ENCODE measurements at regions not wholly inside any gene's neighbourhood (a gene's known extent, or its start where the extent isn't known, plus 50 kb on each side); places are given as distances from the start of the nearest gene placed in this dataset.

DNA sequence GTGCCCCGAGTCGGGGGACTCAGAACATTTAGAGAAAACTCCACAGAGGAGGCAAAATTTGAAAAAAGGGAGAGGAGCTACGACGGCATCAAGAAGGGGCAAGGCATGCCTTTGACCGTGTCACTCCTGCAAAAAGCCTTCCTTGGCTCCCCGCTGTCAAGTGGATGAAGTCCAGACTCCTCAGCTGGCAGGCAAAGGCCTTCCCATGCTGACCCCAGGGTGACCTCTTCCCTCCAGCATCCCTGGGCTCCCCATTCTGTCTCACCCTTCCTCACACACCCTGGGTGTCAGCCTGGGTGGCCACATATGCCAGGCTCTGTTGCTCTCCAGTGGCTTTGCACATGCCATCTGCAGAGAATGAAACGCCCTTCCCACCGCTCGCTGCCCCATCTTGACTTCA is 88.4 kb upstream of the ZMIZ1 start:
- no peak for DNase-seq

DNA sequence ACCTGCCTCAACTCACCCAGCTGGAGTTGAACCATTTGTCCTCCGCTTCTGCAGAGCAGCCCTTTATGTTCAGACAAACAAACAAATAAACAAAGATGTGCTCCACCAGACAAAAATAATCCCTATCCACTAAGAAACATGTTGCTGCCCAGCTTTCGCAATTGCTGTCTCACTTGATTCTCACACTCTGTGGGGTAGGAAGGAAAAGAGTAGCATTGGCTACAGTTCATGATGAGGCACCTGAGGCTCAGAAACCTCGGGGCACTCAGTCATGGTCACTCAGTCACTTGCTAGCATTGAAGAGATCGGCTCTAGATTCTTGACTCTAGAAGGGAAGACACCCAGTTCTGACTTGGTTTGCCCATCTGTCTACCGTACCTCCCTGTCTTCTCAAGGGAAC is 88.0 kb upstream of the ZMIZ1 start:
- DNase-seq: no peak

DNA sequence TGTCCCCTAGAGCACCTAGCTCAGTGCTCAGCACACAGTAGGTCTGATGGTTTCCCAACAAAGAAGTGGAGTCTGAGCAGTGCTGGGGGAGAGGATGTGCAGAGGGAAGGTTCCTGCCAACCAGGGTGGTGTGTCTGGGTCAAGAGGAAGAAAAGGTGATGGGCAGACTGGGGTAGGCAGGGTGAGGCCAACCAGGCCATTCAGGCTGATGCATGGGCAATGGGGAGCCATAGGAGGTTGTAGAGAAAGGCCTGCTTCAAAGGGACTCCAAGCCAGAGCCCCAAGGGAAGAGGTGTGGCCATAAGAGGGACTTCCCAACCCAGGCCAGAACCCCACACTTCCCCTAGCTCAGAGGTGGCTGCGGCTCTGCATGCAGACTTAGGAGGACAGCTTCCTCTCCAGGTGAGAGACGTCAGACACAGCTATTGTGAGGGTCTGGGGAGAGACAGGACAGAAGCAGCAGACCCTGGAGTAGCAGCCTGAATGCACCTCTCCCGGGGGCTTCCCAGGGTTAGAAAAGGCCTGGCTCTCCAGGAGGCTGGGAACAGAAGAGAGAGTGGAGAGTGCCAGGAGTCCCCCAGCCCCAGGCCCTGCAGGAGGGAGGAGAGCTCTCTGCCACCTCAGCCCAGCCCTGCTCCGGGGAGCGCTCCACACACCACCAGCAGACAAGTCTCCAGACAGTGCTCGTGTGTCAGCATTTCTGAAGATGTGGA is 87.4 kb upstream of the ZMIZ1 start:
- peak; percentile 21 to 33 for DNase-seq

DNA sequence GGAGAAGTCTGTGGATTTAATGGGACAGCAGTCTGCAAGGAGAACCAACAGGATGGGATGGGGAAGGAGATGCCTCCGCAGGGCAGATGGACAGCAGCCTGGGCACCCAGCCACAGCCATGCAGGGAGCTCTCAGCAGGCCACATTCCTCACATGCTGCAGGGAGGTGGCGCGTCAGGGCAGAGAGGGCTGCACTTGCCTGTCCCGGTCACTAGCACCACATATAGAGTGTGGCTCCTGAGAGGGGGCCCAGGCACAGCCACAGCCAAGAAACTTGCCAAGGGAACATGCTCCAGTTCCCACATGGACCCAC is 86.8 kb upstream of the ZMIZ1 start:
- no peak for DNase-seq

DNA sequence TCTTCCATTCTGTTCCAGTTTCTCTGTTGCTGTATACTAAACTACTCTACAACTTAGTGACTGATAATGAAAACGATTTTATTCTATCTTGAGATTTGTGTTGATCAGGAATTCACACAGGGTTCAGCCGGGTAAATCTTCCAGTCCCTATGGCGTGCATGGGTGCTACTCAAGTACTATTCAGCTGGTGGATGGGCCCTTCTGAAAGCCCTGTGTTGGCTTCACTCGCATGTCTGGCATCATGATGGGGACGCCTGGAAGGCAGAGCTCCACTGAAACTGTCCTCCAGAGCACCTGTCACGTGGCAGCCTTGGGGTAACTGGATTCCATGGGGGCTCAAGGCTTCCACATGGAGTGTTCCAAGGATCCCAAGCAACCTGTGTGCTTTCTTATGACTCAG is 86.0 kb upstream of the ZMIZ1 start:
- DNase-seq: no peak

DNA sequence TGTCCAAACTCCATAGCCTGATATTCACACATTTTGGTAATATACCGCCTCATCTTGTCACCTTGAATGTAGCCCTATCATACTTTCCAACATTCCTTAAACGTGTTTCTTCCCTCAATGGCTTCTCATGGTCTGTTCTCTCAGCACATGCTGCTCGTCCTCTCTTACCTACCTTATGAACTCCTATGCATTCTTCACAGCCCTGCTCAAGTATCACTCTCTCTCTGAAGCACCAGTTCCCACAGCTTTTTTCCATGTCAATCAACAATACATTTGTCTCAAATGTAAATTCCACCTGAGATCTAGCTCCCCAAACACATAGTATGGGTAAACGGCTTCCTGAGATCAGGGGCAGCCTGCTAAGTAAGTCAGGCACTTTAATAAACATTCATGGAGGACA is 85.2 kb upstream of the ZMIZ1 start:
- no peak for DNase-seq

DNA sequence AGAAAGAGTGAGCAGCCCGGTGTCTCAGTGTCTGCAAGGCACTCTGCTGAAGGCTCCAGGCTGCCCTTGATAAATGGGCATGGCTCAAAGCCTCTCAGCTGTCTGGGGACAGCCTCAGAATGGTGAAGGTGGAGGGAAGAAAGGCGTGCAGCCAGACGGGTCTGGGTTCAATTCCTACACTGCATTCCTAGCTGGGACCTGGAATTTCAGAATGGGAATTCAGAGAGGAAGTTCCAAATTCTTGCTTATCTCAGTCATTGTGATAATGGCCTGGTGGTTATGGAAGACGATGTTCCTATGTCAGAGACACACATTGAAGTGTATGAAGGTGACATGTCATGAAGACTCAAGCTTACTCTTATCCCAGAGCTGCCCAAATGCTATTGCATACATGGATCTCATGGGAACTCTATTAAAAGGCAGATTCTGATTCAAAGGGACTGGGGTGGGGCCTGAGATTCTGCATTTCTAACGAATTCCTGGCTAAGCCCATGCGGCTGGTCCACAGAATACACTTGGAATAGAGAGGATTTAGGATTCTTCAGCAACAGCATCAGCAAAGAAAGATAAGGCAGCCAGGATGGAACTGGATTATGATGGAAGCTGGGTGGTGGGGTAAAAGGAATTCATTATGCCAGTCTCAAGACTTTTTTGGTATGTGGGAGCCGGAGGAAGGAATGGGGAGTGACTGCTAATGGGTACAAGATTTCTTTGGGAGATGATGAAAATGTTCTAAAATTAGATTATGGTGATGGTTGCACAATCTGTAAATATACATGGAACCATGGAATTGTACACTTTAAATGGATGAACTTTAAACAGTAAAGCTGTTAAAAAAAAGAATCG is 82.6 kb upstream of the ZMIZ1 start:
- no peak for DNase-seq

DNA sequence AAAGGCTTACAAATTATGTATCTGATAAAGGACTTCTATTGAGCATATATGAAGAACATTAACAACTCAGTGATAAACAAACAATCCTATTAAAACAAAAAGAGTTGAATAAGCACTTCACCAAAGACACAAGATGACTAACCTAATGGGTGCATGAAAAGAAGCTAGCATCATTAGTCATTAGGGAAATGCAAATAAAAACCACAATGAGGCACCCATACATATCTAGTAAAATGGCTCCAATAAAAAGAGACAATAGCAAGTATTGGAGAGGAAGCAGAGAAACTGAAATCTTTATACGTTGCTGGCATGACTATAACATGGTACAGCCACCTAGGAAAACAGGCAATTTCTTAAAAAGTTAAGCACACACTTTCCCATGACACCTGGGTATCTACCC is 77.6 kb upstream of the ZMIZ1 start:
- no peak for DNase-seq

DNA sequence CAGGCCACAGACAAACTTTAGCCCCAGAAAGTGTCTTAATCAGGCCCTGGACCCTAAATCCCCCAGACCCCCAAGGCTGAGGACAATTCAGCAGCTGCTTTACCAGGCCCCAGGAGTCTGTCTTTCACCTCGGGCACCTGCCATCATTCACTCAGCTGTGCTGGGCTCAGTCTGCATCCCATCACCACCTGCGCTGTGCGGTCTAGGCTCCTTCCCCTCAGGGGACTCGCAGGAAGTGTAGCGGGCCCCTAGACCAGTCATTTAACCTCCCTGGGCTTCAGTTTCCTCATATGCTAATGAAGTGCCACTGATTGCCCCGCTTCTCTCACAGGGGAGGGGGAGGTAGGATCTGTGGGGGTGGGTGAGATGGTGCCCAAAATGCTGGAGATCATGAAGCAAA is 76.4 kb upstream of the ZMIZ1 start:
- peak; percentile 16 to 33 for DNase-seq

DNA sequence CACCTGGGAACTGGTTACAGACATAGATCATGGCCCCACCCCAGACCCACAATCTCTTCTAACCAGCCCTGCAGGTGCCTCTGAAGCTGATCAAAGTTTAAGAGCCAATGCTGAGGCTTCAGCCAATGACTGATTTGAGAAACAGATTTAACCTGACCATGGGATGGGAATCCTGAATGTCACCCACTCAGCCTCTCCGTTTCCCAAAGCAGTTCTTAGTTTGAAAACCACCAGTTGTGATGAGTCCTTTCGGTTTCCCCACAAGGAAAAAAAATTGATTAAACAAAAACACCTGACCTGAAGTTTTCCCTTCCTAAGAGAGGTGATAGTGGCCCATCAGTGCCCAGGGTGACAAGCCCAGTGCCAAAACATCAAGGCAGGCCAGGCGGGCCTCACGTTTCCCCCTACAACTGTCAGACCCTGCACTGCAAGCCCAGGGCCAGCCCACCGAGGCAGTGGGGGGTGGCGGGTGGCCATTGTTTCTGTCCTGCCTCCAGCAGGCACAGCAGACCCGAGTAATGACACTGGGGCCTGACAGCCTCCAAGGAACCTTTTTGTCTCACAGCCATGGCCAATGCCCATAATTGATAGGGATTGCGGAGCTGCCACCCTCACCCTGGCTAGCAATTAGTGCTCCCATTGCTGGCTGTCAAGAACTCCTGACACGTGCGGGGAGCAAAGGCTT is 75.4 kb upstream of the ZMIZ1 start:
- DNase-seq: no peak

DNA sequence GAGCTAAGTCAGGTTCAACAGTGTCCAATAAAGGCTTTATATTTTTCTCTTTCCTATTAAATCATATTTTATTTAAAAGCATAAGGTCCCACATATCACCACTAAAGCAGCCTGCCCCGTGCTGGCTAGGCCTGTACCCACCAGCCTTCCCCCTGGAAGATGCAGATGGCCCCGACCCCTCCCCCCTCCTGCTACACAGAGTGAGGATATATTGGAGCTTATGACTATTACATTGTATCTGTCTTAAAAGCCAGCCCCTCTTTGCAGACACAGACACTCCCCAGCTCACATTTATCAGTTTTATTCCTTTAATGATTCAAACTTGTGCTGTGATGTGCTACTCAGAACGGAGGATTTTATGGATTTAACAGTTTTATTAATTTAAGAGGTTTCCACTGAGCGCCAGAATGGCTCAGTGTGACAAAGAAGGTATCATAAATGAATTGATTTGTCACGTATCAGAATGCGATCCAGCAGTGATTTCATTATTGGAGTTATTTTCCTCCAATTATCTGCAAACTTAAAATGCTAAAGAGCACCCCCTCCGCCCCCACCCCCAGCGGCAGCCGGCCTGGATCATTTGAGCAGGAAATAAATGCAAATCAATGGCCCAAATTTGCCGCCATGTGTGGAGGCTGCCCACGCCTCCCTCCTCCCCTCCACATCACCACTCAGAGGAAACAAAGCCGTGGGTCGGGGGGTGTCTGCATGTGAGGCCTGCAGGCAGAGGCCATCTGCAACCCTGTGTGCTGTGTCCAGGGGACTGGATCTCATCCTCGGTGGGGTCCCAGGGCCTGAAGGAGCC is 72.6 kb upstream of the ZMIZ1 start:
- DNase-seq: no peak

DNA sequence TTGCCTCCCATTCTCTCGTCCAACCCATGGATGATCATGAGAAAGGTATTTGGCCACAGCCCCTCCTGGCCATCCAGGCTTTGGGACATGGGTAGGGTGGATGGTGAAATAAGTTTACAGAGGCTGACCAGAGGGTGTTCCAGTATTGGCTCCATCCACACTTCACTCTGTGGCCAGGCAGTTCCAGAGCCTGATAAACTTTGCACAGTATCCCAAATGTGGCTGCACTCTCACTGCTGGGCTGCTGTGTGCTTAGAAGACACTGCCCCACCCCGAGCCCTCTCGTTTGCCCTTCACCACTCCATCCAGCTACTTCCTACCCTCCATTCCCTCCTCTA is 72.0 kb upstream of the ZMIZ1 start:
- DNase-seq: no peak

DNA sequence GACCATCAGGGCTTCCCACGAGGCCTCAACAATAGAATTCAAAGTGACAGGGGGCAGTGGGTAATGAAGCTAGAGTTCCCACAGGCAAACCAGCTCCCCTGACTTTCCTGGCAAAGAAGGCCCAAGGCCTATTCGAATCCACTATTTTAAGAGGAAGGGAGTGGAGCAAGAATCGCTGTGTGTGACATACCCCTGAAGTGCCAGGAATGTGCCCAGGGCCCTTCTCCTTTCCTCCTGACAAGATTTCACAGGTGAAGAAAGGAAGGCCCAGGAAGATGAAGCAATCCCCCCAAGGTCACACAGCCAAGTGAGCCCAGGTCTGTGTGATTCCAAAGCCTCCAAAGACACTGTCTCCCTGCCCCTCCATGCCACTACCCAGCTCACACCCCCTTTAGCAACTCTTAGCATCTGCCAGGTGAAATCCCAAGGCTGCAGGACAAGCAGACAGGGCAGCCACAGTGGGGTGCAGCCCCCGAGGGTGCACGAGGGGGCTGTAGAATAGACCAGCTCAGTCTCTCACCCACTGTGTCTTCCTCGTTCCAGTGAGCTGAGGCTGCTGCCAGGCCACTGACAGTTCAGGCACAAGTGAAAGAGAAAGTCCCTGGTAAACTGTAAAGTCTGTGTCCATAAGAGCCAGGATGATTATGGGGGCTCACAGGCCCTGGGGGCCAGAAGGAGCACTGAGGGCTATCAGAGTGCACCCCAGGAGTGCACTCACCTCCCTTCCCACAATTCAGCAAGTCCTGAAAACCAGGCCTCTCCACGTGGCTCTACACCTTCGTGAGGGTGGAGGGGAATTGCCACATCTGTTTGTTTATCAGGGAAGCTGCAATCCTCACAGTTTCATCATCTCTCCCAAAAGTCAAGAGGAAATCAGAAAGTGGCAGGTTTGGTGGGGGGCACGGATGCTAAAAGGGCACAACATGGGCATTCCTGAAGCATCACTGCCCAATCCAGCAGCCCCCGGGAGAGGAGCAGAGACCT is 70.8 kb upstream of the ZMIZ1 start:
- no peak for DNase-seq

DNA sequence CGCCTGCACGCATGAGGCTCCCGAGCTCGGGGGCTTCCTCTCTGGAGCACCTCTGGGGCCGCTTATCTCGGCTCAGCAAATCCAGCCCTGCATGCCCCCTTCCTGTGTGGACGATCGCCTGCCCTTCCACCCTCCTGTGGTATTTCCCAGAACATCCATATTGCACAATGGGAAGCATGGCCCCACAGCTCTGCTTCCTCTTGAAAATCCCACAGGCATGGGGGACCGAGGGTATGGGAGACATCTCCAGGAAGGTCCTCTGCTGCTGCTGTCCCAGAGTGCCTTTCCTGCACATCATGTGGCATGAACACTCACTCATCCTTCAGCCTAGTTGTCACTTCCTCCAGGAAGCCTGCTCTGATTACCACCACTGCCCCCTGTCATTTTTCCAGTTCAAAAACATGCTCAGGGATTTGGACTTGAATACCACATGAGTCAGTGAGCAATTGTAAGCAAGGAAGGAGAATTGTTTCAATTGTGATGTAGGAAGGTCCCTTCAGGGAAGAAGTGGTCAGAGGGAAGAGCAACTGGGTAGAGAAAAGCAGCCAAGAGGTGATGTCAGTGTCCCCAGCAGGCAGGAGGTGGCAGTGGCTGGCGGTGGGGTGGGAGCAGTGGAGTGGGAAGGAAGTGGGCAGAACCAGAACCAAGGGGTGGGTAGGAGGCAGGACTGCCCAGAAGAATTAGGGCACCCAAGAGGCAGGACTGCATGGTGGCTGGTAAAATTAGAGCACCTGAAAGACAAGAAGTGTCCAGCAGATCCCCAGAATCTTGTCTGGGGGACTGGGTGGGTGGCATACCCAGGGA is 67.5 kb upstream of the ZMIZ1 start:
- no peak for DNase-seq

DNA sequence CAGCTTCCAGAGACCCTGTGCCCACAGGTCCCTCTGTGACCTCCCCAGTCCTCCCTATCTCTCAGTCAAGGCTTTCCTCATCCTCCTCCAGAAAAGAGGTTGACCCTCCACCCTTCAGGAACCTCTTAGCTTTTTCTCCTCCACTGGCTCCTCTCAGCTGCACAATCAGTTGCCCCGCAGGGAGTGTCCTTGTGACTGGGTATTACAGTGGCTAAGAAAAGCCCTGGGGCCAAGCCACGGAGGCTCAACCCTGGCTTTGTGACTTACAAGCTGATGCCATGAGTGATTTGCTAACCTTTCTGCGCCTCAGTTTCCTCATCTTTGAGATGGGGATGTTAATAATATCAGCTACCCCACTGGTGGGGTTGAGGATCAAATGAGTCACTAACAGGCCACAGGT is 66.4 kb upstream of the ZMIZ1 start:
- DNase-seq: no peak

DNA sequence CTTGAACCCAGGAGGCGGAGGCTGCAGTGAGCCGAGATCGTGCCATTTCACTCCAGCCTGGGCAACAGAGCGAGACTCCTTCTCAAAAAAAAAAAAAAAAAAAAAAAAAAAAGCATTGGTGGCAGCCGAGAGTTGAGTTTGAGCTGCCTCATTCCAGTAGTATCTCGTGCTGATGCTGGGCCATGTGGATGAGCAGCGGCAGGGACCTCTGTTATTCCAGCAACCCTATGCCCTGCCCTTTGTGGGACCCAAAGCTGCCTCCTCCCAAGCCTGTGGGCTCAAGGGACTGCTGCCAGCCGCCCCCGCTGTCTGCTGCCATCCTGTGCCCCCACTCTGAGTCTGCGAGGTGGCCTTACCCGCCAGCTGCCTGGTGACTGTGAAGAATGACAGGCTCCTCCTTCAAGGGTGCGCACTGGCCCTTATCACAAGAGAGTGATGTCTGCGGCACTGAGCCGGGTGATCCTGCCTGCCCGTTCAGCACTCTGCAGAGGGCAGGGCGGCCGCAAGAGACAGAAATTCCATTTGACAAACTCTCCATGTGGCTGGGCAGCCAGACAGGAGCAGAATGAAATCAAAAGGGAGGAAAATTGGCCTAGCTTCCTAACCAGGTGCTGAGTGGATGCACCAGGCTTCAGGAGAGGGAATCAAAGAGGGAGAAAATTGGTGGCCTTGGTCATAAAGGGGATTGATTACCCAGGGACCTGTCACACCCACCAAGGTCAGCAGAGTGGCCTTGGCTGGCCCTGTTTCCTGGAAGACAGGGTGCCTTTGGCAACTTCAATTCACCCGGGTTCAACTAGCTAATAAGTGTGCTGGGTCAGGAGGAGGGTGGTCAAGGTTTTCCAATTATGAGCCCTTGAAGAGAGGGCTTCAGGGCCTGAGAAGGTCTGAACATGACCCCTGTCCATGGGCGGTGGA is 65.3 kb upstream of the ZMIZ1 start:
- no peak for DNase-seq

DNA sequence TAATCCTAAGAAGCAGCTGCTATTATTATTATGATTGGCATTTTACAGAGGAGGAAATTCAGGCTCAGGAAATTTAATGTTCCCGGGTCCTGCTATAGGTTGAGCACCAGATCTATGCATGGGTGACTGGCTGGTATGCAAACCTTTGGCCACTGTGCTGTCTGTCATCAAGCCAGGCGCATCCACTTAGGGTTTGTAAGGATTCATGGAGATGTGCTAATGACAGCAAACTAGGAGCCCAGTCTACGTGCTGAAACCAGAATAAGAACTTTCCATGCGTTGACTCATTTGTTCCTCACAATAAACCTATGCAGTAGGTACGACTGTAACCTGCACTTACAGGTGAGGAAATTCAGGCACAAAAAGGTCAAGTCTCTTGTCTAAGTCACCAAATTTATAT is 64.5 kb upstream of the ZMIZ1 start:
- no peak for DNase-seq

DNA sequence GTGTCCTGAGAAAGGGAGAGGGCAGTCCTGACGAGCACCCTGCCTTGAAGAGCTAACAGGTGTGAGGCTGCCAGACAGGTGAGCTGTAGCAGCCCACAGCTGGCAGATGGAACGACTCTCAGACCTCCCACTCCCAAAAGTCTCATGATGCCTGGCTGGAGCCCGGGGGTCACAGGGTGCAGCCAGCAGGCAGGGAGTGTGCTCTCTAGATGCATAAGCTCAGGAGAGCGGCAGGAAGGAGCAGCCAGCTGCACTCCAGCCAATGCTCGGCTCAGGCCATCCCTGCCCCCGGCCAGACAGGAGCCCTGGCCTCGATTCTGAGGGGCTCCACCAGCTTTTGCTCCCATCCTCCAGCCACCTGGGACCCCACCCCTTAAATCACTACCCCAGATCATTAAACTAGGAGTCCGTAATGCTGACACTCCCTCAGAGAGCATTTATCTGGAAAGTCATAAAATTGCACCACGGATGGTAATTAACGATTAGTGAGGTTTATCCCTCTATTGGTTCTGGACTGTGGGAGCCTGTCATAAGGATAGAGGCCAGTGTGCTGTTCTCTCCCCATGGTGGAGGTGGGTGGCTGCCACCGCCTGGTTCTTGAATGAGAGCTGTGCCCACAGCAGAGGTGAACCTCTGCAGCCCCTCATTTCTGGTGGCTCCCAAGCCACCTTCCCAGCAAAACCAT is 63.5 kb upstream of the ZMIZ1 start:
- DNase-seq: no peak

DNA sequence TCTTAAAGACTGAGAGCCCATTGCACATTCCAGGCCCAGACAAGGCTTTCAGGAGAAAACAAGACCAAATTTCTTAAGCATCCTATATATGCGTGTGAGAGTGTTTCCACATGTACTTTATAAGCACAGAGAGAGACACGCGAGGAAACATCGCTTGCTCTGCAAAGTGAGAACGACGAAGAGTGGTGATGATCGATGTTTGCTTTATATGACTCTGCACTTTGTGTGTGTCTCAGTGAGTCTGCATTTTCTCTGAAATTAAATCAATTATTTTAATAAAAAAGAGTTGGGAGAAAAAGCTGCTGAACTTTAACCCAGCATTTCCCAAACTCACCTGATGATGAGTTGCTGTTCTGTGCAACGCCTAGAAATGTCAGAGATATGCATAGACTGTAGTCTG is 61.7 kb upstream of the ZMIZ1 start:
- no peak for DNase-seq
